ENCODE measurements at regions not wholly inside any gene's neighbourhood (a gene's known extent, or its start where the extent isn't known, plus 50 kb on each side); places are given as distances from the start of the nearest gene placed in this dataset.

DNA sequence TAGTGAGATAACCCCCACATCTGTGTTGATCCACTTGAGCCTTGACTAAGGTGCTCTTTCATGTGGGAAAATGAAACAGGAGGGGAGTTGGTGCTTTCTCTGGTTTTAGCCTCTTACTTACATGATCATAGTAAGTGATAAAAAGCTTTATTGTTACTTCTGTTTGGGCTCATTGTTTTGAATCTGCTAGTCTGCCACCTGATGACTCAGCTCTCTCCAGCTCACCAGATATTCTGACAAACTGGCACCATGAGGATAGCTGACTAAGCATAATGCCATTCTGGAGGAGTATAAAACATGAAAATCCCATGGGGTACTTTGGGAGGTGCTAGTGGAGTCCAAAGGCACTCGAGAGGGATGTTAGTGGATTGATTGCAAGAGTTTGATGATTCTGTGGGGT, 824.0 kb downstream of the RAPGEF2 start:
- TF ChIP-seq, protein P1, sequence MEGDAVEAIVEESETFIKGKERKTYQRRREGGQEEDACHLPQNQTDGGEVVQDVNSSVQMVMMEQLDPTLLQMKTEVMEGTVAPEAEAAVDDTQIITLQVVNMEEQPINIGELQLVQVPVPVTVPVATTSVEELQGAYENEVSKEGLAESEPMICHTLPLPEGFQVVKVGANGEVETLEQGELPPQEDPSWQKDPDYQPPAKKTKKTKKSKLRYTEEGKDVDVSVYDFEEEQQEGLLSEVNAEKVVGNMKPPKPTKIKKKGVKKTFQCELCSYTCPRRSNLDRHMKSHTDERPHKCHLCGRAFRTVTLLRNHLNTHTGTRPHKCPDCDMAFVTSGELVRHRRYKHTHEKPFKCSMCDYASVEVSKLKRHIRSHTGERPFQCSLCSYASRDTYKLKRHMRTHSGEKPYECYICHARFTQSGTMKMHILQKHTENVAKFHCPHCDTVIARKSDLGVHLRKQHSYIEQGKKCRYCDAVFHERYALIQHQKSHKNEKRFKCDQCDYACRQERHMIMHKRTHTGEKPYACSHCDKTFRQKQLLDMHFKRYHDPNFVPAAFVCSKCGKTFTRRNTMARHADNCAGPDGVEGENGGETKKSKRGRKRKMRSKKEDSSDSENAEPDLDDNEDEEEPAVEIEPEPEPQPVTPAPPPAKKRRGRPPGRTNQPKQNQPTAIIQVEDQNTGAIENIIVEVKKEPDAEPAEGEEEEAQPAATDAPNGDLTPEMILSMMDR (IDR thresholded peaks at IDR 0.05) = no peak
- TF ChIP-seq EZH2 (IDR thresholded peaks at IDR 0.05; ENCODE audit: borderline replicate concordance, insufficient read depth, low read depth, low read length, poor library complexity, severe bottlenecking) = no peak

Data from B cell (primary cell).